Effector CD8-positive, alpha-beta T cell (primary cell): ENCODE measurements at regions not wholly inside any gene's neighbourhood (a gene's known extent, or its start where the extent isn't known, plus 50 kb on each side); places are given as distances from the start of the nearest gene placed in this dataset.
"Not testable (repeated sequence)": the region's sequence is repeated elsewhere in the genome, so short reads cannot be mapped to it uniquely, and the experiment has no call there.

Source experiments
- DNase-seq: peaks from one replicate; lab custom pipeline; 2025; lab: John Stamatoyannopoulos, UW

- no peak for DNase-seq
Observed at GRCh38 chr4:13984991-13985800, 357.7 kb upstream of the BOD1L1 start.

- no peak for DNase-seq
Observed at GRCh38 chr4:13985837-13986236, 358.3 kb upstream of the BOD1L1 start.

GRCh38 chr4:13986548-13986947 lies 359.0 kb upstream of the BOD1L1 start:
- DNase-seq: no peak

- DNase-seq: no peak
Observed at GRCh38 chr4:13988353-13989305, 361.1 kb upstream of the BOD1L1 start.

GRCh38 chr4:13989501-13989900 lies 362.0 kb upstream of the BOD1L1 start:
- DNase-seq: no peak

- no peak for DNase-seq
Observed at GRCh38 chr4:13990596-13991589, 363.4 kb upstream of the BOD1L1 start.

- no peak for DNase-seq
Observed at GRCh38 chr4:13992041-13992440, 364.5 kb upstream of the BOD1L1 start.

- no peak for DNase-seq
Observed at GRCh38 chr4:13992975-13993520, 365.5 kb upstream of the BOD1L1 start.

GRCh38 chr4:13994016-13994415 lies 366.5 kb upstream of the BOD1L1 start:
- no peak for DNase-seq

- no peak for DNase-seq
Observed at GRCh38 chr4:13998850-13999445, 371.4 kb upstream of the BOD1L1 start.

GRCh38 chr4:14000091-14000814 lies 372.7 kb upstream of the BOD1L1 start:
- DNase-seq: no peak

- DNase-seq: not testable (repeated sequence)
Observed at GRCh38 chr4:14002331-14002730, 374.8 kb upstream of the BOD1L1 start.

GRCh38 chr4:14008494-14008893 lies 381.0 kb upstream of the BOD1L1 start:
- DNase-seq: no peak

GRCh38 chr4:14018191-14018853 lies 390.8 kb upstream of the BOD1L1 start:
- DNase-seq: no peak

- DNase-seq: no peak
Observed at GRCh38 chr4:14022456-14022855, 394.9 kb upstream of the BOD1L1 start.

- no peak for DNase-seq
Observed at GRCh38 chr4:14023036-14023435, 395.5 kb upstream of the BOD1L1 start.

GRCh38 chr4:14023896-14024295 lies 396.4 kb upstream of the BOD1L1 start:
- DNase-seq: no peak

GRCh38 chr4:14025111-14025510 lies 397.6 kb upstream of the BOD1L1 start:
- no peak for DNase-seq

GRCh38 chr4:14025891-14026290 lies 398.4 kb upstream of the BOD1L1 start:
- no peak for DNase-seq

GRCh38 chr4:14028862-14029261 lies 401.3 kb upstream of the BOD1L1 start:
- DNase-seq: no peak
